ENCODE measurements at regions not wholly inside any gene's neighbourhood (a gene's known extent, or its start where the extent isn't known, plus 50 kb on each side); places are given as distances from the start of the nearest gene placed in this dataset.
A peak's percentile ranks its signal among the peaks of the same experiment; 100 is the strongest.

DNA sequence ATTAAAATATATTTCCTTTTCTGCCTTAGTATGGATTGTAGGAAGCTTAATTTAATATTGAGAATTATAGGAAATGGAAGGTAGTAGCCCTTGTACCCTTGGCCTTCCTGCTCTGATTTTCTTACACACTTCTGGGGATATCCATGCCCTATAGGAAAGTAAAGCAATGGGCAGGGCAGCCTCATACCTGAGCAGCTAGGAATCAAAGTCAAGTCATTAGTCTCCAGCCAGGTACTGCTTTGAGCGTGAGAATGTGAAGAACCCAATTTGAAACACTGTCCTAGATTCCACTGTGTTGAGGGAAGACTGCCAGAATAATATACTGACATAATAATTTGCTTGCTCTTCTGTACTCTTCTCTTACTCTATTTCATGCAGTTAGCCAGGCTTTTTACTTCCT lies 51.0 kb upstream of the L3MBTL3 start:
- DNase-seq (ENCODE audit: low spot score), result no peak

DNA sequence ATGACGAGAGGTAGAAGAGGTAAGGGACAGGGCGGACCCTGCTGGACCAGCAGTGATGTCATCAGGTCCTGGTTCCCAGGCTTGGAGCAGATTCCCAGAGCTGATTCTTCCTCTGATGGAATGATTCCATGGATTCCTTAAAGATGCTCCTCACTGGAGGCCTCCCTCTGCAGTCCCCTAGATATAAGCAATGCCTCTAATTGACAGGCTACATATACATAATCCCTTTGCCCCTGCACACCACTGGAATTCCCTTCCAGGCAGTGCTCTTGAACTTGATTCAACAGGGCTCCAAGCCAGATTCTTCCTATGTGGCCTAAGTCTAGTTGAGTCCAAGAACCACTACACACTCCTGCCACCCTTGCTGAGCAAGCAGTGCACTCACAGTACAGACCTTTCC lies 52.3 kb upstream of the L3MBTL3 start:
- no peak for DNase-seq (ENCODE audit: low spot score)

DNA sequence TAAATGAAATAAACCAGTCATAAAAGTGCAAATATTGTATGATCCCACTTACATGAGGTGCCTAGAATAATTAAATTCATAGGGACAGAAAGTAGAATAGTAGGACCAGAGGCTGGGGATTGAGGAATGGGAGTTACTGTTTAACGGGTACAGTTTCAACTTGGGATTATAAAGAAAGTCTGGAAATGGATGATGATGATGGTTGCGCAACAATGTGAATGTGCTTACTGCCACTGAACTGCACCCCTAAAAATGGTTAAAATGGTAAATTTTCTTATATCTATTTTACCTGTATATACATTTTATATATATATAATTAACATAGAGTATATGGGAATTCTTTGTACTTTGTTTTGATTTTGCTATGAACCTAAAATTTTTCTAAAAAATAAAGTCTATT lies 53.3 kb upstream of the L3MBTL3 start:
- no peak for DNase-seq (ENCODE audit: low spot score)

DNA sequence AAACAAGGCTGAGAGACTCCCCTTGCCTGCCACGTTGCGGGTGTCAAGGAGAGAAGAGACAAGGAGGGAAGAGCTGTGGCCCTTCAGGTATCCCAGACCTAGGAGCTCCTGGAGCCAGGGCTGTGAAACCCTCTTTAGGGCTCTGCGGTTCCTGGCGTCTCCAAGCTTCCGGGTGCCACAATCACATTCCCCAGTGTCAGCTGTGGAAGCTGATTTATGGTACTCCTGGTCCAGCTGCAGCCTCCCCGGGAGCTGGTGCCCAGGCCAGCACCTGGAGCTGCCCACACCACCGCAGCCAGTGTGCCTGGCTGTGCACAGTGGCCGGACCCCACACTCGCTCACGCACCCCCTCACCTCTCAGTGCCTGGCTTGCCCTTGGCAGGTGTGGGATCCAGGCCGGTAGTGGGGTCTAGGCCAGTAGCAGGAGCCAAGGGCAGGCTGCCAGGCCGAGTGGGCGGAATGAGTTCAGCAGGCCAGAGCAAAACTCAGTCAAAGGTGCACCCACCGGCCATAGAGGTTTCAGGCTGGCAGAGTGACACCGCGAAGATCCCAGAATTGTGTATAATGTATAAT lies 58.9 kb upstream of the L3MBTL3 start:
- no peak for DNase-seq (ENCODE audit: low spot score)

DNA sequence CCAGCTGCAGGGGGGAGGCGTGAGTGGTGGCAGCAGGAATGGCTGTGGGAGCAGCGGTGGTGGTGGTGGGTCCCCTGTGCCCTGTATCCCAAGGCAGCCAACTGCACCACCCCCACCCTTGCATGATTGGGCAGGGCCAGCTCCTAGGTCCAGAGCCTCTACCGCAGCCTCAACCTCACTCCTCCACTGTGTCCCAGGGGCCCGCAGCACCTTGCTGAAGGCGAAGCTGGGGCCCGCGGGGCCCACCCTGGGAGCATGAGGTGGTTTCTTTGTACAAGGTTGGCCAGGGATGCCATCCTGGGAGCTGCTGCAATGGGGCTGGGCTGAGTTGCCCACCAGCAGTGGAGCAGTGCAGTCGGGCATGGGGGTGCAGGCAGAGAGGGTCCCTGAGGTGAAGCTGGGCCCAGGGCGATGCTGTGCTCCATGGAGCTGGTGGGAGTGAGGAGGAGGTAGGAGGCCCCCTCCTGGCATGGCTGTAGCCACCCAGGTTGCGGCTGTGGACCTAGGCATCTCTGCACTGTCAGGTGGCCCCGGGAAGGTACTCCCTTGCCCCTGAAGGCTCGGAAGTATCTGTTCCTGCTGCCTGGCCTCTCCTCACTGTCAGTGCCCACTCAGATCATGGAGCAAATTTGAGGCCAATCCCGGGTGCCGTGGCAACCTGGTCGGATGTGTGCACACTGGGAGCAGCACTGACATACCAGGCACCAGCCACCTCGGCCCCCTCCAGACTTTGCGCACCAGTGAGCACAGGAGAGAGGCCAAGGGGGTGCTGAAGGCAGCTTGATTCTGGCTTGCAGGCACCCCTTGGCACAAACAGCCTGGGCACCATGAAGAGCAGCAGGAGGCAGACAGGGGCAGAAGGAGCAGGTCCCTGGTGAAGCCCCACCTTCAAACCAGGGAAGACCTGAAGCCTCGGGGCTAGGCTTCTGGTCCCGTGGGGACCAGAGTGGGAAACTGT lies 60.2 kb upstream of the L3MBTL3 start:
- no peak for DNase-seq (ENCODE audit: low spot score)

DNA sequence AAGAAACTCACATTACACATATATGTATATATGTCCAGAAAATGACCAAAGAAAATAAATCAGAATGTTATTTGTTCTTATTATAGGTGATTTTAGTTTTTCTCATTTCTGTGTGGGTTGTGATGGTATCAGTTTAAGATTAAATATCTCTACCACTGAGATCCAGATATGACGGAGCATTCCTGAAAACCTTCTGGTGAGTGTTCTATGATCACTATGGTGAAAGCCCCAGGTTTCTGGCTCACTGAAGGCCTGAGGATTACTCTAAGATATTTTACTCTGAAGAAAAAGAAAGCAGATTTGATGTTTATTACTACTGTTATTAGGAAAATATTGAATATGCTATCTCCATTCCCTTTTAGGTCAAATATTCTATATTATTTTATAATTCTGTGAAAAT lies 62.8 kb upstream of the L3MBTL3 start:
- DNase-seq (ENCODE audit: low spot score), result no peak

DNA sequence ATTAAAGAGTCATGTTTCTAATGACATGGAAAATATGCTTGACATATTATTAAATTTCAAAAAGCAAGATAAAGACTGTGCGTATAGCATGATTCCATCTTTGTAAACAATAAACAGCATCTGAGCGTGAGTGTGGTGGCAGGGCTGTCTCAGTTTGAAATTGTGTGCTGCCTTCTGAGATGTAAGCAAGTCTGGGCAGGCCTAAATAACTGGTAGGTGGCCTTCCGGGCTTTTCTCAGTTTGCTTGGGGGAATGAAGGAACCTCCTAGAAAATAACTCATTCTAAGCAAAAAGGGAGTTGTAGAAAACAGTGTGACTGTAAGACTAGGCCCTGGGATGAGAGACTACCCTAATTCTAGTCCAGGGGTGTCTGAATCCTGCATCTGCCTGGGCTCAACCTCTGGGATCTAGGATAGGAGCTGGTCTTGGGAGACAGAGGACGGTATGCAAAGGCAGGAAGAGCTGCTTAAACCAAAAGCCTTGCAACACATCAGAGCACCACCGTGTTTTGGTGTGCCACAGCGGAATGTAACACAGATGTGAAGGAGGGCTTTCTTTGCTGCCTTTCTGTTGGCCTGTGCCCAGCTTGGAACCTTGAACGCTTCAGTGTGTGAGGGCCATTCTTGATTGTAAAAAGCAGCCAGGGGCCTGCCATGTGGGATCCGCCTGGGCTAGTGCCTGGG lies 63.5 kb upstream of the L3MBTL3 start:
- no peak for DNase-seq (ENCODE audit: low spot score)

DNA sequence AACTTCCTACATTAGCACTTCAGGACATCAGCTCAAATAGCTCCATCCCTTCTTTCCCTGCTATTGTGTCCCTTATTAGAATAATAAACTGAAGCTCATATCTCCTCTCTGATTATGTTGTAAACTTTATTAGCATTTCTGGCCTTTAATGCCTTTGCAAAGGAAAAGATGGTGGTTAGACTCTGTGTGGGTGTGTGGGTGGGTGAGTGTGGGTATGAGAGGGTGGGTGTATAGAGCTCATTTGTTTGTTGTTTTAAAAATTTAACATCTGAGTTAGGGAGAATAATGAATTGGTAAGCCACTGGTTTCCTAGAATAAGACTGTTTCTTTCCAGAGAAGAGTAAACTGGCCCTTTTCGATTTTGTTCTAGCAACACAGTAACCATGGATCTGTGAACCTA lies 70.6 kb upstream of the L3MBTL3 start:
- DNase-seq (ENCODE audit: low spot score), result no peak

DNA sequence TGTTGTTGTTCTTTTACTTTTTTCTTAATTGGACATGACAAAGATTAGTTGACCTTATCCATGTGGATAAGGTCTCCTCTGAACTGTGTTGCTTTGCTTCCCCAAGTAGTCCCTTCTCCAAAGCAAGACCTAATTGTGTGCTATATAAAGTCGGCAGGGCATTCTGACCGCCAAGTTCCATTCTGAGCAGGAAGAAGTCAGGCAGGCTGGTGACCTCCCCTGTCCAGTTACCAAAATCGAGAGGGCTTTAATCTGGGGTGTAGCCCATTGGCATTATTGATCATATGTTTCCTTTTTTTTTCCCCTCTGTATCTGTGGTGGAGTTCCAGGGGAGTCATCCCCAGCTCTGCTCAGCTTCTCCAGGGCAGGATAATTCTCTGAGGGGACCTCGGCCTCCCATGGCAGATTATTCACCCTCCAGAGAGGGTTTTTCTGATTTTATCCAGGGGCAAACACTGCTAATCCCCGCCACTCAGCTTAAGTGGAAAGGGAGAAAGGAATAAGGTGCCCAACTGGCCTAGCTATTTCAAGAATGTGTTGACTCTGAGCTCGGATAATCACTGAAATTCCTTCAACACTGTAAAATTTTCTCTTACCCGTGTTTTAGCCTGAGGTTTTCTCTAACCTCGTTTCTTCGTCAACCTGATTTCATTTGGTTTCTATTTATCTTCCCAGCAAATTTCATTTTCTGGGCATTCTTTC lies 71.8 kb upstream of the L3MBTL3 start:
- DNase-seq (ENCODE audit: low spot score), result no peak

DNA sequence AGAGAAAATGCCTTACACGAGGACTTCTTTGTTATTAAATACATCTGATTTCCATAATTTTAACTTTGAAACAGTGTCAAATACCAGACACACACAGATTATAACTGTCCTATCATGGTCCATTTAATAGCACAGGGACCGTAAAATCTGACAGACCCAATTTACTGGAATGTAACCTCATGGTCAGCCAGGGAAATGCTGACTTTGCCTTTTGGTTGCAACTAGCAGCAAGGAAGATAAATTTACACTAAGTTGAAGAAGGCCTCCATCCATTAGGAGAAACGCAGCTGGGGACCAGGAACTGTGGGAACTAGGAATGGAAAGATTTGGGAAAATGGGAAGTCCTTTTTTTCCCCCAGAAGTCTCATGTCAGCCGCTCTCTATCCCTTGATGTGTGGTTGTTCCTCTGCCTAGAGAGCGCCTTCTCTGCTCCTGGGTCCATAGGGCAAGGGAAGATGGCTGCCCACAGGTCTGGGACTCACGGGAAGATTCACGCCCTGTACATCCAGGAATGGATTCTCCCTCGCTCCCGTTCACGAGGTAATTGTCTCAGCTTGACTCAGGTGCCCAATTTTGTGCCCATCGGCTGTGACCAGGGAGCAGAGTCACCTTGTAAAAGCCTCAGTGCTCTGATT lies 74.6 kb upstream of the L3MBTL3 start:
- DNase-seq (ENCODE audit: low spot score), result no peak

DNA sequence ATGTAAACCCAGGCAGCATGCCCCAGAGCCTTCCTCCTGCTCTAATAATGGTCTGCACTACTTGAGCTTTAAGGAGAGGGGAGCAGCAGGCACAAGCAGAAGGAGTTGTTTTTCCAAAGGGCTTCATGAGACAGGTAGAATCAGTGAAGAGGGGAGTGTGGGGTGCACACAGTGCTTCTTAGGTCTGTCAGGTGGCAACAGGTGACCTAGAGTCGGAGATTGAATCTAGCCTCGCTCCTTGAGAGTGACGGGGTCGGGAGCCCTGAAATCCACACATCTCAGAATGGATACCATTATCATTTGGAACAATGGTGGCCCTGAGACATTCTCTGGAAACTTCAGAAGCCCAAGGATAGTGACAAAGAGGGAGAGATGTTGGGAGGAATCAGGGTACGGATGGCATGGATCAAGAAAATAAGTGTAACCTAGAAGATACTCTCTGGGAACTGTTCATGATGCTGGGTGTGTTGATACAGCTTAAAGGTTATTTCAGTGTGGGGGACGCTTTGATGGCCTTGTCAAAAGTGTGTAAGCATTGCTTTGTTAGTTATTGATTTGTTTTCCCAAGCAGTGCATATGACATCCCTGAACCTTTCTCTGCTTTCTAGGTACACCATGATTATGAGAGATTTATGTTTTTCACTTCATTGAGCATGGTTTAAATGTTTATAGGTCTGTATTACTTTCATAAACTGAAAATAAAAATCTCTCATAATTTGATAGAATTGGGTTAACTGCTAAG lies 77.8 kb upstream of the L3MBTL3 start:
- DNase-seq (ENCODE audit: low spot score), result no peak

DNA sequence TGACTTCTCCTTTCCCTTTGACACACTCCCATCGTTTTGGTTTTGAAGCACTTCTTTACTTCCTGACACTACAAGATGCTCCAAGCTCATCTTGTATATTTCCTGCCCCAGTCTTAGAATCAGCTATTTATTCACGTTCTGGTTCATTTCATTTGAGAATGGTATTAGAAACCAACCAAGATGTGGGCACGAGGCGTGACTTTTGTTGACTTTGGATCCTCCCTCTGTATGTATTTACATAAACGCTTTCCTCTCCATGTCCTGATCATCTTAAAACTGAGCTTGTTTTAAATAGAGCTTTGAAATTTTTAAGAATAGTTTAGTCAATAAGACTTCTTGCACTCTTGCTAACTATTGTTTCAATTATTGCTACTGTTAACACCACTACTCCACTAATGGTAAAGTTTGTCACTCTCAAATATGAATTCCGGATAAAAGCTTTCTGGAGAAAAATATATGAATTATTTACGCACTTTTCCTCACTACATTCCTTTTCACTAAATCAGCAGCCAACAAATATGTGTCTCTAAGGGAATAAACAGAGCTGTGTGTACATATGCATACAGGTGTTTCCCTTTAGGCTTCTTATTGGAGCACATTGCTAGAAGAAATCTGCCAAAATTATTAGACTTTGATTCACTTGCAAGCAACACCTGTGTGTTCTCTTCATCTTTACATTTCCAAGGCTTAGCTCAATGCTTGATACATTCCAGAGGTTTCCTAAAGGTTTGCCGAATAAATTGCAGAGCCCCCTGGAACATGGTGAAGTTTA lies 77.3 kb upstream of the TMEM244 start:
- no peak for DNase-seq (ENCODE audit: low spot score)

DNA sequence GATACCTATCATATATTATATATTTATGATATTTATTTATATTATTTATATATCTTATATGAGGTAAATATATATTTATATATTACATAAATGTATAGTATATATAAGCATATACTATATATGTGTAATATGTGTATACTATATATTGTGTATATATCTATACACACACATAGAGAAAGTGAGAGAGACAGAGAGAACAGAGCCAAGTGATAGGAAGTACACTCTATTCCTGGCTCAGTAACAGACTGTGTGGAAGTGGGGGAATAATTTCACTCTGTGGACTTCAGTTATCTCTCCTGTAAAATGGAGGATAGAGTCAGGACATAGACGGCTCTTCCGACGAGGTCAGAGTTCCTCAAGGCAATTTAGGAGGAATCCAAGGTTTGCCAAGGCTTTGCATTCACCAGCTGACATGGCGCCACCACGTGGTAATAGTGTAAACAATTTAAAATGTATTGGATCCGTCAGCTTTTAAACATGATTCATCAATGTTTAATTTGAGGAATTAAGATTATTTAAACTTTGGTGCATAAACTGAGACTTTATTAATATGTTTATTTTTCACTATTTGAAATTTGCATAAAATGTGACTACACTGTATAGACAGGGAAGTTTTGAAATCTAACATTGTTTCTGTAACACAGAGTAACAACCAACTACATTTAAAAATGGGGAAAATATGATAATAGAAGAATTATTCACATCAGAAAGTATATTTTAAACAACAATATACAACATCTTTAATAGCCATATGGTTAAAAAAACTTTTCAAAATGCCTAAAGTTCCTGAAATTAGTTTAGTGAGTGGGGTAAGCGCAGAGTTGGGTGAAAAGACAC lies 75.4 kb upstream of the TMEM244 start:
- DNase-seq (ENCODE audit: low spot score), result peak; percentile 57

DNA sequence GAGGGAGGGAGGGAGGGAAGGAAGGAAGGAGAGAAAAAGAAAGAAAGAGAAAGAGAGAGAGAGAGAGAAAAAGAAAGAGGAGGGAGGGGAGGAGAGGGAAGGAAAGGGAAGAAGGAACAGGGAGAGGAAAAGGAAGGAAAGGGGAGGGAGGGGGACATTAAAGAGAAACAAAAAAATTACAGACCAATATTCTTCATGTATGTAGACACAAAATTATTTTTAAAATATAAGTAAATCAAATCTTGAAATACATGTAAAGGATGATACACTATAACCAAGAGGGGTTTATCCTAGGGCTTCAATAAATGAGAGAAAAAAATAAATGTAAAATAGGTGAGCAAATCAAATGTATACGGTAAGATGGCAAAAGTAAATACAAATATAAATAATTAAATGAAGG lies 71.2 kb upstream of the TMEM244 start:
- DNase-seq (ENCODE audit: low spot score), result no peak

DNA sequence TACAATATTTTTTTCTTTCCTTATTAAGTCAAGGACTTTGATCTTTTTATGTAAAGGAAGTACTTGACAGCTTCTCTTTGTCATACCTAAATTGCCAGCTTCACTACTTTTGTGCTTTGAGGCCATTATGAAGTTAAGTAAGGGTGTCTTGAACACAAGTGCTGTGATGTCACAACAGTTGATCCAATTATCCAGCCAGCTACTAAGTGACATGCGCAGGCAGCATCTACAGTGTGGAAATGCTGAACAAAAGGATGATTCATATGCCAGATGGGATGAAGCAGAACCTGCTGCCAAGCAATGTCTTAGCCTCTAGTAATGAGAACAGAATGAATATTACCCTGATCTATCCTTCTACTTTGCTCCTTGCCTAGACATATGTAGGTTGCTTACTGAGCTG lies 68.3 kb upstream of the TMEM244 start:
- DNase-seq (ENCODE audit: low spot score), result no peak

DNA sequence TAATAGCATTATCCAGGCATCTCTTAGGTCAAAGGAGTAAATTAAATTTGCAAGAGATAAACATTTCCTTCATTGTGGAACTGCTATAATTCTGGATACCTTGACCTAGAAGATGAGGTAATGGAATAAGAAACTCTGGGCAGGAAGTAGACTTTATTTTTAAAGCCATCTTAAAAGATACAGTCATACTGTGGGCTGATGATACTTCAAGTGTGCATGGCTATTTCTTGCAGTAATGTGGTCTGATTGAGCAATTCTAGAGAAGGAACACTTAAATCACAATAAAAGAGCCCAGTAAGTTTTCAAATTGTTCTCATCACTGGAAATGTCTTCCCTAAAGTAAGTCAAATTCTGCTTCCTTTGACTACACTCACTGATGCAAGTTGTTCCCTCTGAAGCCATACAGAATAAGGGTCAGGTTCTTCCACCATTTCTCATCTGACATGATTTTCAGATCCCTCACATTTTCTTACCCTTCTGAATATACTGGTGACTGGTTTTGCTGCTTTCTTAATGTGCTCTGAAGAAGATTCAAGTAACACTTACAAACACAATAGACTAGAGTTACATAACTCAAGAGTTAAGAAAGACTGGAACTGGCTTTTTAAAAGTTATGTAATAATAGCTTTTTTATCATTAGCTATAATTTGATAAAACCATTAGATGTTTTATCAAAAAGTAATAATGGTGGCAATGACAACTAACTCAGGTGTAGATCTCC lies 62.6 kb upstream of the TMEM244 start:
- no peak for DNase-seq (ENCODE audit: low spot score)

DNA sequence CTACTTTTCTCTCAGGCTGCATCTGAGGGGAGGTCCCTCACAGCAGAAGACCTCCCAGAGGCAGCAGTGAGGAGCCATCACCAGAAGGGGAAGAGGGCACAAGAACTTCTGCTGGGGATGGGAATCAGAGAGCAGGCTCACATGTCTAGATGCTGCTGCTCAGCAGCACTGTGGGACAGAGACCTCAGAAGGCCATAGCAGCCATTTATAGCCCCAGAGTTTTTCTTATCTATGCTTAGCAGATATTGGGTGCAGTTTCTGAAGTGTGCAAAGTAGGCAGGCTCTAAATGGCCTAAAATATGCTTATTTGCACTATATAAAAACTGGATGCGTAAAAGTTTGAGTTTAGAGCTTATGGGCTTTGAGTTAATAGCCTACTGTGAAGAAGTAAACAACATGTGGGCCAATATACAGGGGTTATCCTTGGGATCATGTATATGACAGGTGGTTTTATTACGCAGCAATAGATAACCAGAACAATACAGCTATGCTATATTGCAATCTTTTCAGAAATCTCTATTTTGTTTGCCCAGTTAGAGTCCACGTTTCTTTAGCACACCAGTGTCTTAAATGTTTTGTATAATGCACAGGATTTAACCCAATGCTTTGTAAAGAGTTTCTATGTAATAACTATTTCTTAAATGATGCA lies 60.2 kb upstream of the TMEM244 start:
- DNase-seq (ENCODE audit: low spot score), result no peak

DNA sequence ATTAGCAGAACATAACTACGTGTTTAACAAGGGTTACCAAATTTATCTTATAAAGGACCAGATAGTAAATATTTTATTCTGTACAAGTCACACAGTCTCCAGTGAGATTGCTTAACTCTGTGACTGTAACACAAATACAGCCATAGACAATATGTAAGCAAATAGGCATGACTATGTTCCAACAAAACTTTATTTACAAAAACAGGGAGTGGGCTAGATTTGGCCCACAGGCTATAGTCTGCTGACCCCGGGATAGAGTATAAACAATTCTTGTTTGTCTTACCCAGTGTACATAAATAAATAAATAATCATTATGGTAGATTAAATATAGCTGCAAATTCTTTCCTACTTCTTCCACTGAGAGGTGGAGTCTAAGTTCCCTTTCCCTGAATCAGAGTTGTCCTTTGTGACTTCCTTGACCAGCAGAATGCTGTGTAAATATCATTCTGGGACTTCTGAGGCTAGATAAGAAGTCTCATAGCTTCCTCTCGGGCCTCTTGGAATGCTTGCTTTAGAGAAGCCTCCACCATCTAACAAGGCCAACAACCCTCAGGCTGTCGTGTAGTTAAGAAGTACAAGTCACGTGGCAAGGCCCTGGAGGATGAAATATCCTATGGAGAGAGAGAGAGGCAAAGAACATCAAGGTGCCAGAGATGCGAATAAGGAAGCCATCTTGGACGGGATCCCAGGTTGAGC lies 59.1 kb upstream of the TMEM244 start:
- no peak for DNase-seq (ENCODE audit: low spot score)

Data from CD4-positive, alpha-beta T cell treated with Interleukin-15 for 4 hours (primary cell).